HG03469 (cell line): ENCODE measurements at regions not wholly inside any gene's neighbourhood (a gene's known extent, or its start where the extent isn't known, plus 50 kb on each side); places are given as distances from the start of the nearest gene placed in this dataset.

Experiments used
- ATAC-seq: cut with Tn5 transposase; IDR thresholded peaks from one replicate; pipeline ENCODE4 v1.9.1; 2021; ENCODE audit warnings: mild to moderate bottlenecking, moderate library complexity, moderate number of reproducible peaks; ENCODE audit not compliant: unreplicated experiment

DNA sequence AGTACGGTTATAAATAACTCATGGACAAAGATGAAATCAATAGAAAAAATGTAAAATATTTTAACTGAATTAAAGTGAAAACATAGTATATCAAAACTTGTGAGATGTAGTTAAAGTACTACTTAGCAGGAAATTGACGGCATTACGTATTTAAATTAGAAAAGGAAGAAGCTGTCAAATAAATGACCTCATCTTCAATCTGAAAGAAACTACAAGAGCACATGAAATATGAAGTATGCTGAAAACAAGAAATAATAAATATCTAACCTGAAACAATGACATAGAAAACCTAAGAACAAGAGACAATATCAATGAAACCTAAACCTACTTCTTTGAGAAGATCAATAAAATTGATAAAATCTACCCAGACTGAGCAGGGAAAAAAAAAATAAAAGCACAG lies 122.2 kb upstream of the PDE4B start:
- ATAC-seq = no peak

DNA sequence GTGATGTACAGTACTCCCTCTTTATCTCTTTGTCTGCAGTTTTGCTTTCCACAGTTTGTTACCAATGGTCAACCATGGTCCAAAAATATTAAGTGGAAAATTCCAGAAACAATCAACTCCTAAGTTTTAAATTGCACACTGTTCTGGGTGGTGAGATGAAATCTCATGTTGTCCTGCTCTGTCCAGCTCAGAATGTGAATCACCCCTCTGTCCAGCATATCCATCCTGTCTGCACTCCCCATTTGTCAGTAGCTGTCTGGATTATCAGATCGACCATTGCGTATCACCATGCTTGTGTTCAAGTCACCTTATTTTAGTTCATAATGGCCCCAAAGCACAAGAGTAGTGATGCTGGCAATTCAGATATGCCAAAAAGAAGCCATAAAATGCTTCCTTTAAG lies 118.2 kb upstream of the PDE4B start:
- ATAC-seq = no peak

DNA sequence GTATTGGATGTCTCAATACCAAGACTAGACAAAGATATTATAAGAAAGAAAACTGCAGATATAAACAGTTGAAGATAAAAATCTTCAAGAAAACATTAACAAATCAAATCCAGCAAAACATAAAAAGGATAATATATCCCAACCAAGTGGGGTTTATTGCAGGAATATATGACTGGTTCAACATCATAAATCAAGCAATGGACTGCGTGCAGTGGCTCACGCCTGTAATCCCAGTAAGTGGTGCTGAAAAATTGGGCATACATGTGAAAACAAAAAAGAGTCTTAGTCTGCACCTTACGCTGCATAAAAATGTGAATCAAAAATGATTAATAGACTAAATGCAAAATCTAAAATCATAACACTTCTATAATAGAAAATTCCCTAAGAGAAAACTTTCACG lies 112.9 kb upstream of the PDE4B start:
- ATAC-seq = no peak

GRCh38 chr1:65681096-65681495 lies 111.6 kb upstream of the PDE4B start:
- no peak for ATAC-seq

DNA sequence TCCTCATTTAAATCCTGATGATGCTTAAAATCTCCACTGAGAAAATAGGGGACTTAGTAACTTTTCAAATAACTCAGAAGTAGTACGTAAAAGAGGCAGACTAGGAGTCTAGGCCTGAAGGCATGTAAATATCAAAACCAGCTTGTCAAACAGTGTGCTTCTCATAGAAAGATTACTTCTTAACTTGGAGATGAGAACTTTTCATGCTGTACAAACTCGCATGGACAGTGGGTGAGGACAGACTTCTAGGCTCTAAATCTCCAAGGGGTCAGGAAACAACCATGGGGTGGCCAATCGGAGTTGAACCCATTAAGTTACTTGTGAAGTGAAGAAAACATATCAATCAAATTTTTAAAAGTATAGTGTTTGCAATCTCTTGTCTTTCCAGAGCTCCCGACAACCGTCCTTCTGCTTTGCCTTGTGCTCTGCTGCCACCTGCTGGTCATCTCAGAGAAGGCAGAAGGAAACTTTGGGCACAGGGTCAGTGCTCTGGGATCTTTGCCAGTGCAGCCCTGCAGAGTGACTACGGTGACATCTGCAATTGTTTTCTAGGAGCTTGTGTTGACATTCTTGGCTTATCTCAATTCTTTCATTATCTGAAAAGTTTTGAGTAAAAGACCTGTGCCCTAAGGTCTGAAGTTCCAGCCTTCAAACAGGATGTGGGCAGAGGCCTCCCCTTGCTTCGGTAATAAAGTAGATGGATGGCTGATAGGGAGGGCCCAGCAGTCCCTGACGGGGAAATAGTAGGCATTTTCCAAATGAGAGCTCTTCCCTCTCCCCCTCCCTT lies 105.1 kb upstream of the PDE4B start:
- peak; percentile 60 for ATAC-seq

GRCh38 chr1:65688215-65688566 lies 104.5 kb upstream of the PDE4B start:
- ATAC-seq = no peak

- ATAC-seq = no peak
These were observed 103.8 kb upstream of the PDE4B start for GRCh38 chr1:65688848-65689247.

- no peak for ATAC-seq
These were observed 101.4 kb upstream of the PDE4B start for GRCh38 chr1:65691152-65691900.

GRCh38 chr1:65691972-65692371 lies 100.7 kb upstream of the PDE4B start:
- ATAC-seq = no peak

- no peak for ATAC-seq
These were observed 98.6 kb upstream of the PDE4B start for GRCh38 chr1:65694126-65694525.

GRCh38 chr1:65694933-65695332 lies 97.8 kb upstream of the PDE4B start:
- no peak for ATAC-seq

GRCh38 chr1:65698590-65698989 lies 94.1 kb upstream of the PDE4B start:
- no peak for ATAC-seq

- no peak for ATAC-seq
These were observed 88.8 kb upstream of the PDE4B start for GRCh38 chr1:65703853-65704252.

DNA sequence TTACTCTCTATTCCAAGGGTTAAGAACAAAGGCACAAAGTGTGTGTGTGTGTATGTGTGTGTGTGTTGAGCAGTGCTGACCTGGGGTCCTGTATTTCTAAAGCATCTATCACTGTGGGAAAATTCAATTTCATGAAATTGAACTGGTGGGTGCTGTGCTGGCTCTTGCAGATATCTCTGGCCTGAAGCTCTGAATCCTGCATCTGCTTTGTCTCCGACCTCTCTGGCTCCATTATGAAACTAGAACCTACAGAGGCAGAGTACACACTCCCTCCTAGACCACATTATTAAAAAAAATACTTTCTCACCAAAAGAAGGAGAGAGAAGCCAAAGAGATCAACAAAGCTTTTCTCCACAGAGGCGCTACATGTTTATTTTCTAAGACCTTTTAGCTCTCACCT lies 88.4 kb upstream of the PDE4B start:
- no peak for ATAC-seq

DNA sequence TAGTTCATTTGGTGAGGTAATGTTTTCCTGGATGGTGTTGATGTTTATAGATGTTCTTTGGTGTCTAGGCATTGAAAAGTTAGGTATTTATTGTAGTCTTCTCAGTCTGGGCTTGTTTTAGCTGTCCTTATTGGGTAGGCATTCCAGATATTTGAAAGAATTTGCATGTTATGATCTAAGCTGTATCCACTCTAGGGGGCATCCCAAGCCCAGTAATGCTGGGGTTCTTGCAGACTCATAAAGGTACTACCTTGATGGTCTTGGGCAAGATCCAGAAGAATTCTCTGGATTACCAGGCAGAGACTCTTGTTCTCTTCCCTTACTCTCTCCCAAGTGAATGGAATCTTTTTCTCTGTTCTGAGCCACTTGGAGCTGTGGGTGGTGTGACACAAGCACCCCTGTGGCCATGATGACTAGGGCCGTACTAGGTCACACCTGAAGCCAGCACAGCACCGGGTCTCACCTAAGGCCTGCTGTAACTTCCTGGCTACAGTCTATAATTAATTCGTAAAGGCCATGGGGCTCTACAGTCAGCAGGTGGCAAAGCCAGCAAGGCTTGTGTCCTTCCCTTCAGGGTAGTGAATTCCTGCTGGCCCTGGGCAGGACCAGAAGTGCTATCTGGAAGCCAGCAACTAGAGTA lies 74.8 kb upstream of the PDE4B start:
- no peak for ATAC-seq

DNA sequence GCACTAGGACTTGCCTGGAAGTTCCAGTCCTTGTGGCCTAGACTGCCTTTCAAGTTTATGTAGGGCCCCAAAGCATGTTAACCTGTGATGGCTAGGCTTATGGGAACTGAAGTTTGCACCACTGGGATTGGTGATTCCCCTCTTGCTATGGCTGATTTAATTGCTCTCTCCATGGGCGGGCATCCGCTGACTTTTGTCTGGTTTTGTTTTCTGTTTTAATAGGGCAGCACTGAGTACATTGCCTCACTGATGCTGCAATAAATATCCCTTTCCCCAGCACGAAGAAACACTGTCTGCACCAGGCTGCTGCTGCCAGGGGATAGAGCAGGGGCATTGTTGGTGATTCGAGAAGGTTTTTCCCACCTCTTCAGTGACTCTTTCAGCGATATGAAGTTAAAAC lies 73.3 kb upstream of the PDE4B start:
- no peak for ATAC-seq

- ATAC-seq = no peak
These were observed 70.2 kb upstream of the PDE4B start for GRCh38 chr1:65722461-65722860.

- no peak for ATAC-seq
These were observed 68.5 kb upstream of the PDE4B start for GRCh38 chr1:65724151-65724550.

DNA sequence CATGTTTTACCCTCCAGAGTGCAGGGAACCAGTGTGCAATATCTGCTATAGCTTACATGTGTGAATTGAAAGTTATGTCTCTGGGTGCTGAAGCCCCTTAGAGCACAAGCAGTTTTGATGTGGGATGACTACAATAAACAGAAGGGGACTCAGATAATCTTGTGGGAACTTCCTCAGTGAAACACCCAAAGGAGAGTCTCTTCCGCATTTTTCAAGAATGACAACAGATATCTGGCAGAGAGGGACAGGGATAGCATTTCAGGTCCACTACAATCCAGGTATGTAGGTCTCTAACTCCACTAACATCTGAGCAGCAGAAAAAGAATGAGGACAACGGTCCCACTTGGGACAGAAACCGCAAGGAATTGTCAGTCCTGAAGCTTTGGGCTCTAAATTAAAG lies 67.6 kb upstream of the PDE4B start:
- no peak for ATAC-seq

DNA sequence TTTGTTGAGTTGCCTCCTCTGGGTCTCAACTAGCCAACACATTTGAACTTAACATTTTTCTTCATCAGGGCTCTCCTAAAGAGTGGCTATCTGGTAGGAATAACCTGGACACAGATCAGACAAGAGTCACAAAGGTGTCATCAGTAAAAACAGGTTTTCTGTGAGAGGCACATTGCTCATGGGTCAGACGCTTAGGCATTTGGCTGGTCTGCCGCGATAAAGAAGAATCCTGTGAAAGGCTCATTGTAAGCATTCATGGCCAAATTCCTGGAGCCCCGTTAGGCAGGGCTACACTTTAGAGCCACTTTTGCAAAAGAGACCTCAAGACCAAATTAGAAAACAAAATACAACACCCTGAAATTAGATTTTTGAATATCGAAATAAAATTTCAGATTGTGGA lies 64.2 kb upstream of the PDE4B start:
- ATAC-seq = no peak

DNA sequence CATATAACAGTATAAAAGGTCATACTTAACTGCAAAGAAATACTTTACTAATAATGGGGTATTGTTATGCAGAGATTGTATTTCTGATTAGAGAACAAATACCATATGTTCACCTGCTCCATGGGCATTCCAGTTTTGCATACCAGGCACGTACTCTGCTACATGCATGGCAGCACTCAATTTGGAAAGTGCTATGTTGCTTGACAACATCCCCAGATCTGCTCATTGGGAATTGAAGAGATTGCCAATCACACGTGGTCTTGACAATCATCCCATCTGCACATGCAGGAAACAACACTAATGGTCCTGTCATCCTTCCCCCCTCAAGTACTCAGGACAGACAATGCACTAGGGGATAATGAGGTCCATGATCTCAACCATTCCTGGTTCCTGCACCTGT lies 63.4 kb upstream of the PDE4B start:
- ATAC-seq = no peak

DNA sequence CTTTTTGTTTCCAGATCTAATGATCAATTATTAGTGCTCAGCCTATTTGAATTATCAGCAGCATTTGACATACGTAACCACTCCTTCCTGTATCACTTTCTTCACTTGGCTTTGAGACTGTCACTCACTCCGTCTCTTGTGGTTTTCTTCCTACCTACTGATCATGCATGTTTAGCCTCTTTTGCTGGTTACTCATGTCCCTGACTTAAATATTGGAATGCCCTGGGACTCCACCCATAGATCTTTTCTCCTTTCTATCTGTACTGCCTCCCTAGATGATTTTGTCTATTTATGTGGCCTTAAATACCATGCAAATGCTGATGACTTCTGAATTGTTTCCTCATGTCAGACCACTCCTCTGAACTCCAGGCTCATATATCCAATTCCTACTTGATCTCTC lies 57.7 kb upstream of the PDE4B start:
- ATAC-seq = no peak
